ENCODE measurements at regions not wholly inside any gene's neighbourhood (a gene's known extent, or its start where the extent isn't known, plus 50 kb on each side); places are given as distances from the start of the nearest gene placed in this dataset.

DNA sequence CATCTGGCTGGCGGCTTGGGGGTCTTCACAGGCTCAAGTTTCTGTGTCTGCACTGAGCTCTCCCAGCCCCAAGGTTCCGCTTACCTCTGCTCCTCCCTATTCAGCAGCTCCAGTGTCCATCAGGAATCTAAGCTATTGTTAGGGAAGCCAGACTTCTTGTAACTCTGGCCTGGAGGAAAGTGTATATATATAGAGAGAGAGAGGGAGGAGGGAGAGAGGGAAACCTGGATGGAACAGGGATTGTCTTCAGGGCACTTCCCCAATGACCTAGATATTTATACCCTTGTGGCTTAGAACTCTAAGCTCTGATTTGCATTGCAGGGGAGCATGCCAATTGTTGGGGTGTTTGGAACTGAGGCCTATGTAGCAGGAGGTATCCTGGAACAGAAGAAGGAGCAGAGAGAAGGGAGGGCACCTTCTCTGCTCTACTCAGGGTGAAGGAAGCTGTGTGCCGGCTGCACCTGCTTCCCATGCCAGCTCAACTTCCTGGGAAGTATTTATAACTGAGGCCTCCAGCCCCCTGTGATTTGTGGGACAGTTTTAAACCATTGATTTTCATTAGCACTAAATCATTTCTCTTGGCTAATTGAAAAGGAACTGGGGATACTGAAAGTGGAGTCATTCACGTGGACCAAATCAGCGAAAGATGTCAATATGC lies 70.9 kb downstream of the NAV1 start:
- no peak for TF ChIP-seq CTCF (IDR thresholded peaks at IDR 0.05; ENCODE audit: insufficient read depth, low read length)
- no peak for DNase-seq (ENCODE audit: low read depth)
- no peak overlapping the region for H3K4me3 ChIP-seq (ENCODE audit: low read depth, low read length)

DNA sequence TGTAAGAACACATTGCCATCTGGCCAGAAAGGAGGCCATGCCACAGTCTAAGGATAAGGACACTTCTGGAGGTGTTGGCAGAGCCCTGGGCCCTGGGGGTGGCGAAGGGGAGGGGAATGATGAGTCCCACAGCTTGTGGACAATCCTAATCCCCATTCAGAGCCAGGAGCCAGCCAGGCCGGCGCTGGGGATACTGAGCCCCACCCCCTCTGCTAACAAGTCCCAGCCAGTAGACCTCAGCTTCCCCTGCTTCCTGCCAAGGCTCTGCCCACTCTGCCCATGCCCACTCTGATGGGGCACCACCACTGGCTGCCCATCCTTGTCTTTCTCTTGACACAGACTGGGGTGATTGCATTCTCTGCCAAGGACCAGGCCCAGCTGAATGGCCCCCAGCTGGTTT lies 71.9 kb downstream of the NAV1 start:
- no peak for TF ChIP-seq CTCF (IDR thresholded peaks at IDR 0.05; ENCODE audit: insufficient read depth, low read length)
- no peak overlapping the region for H3K4me3 ChIP-seq (ENCODE audit: low read depth, low read length)

DNA sequence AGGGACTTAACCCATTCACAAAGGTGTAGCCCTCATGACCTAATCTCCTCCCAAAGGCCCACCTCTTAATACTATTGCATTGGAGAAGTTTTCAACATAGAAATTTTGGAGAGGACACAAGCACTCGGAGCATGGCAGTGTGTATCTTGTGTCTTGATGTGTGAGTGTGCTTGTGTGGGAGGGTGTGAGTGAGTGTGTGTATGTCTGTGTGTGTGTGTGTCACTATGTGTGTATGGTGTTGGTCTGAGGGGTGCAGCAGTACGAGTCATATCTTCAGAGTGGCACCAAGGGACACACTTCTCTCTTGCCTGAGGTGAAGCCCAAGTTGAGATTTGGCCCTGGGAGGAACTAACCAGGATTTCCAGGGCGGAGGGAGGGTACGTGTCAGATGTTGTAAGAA lies 73.7 kb downstream of the NAV1 start:
- no peak for TF ChIP-seq CTCF (IDR thresholded peaks at IDR 0.05; ENCODE audit: insufficient read depth, low read length)
- H3K4me3 ChIP-seq (ENCODE audit: low read depth, low read length) = no peak overlapping the region
- no peak for DNase-seq (ENCODE audit: low read depth)

More for the DNA sequence above, 71.9 kb downstream of the NAV1 start:
- no peak for DNase-seq (ENCODE audit: low read depth)

DNA sequence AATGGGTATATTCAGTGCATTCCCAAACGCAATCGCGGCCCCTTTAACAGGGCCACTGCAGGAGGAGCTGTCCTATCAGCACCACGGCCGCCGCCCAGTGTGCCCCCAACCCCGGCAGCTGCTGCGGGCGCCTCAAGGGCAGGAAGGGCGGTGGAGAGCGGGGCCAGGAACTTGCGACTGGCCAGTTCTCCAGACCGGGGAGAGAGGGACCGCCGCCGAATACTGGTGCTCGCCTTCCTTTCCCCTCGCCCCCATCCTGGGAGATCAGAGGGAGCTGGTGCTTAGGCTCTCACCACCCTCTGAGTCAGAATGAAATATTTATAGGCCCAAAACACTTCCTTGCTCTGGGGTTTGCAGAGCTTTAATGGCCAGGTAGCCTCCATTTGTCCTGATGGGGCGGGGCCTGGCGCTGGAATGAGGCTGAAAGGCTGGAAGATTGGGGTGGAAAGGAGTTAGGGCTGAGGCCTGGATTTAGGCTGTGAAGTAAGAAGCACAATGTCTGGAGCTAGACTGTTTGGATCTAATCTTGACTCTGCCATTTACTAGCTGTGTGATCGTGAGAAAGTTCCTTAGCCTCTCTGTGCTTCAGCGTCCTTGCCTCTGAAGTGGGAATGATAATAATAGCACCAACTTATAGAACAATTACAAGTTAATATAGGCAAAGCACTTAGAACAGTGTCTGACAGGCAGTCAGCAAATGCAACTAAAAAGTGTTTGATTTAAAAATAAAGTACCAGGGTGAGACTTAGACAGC lies 75.5 kb downstream of the NAV1 start:
- no peak for TF ChIP-seq CTCF (IDR thresholded peaks at IDR 0.05; ENCODE audit: insufficient read depth, low read length)
- no peak overlapping the region for H3K4me3 ChIP-seq (ENCODE audit: low read depth, low read length)
- DNase-seq (ENCODE audit: low read depth) = no peak

GRCh38 chr1:201617157-201617556 lies 78.2 kb downstream of the NAV1 start:
- no peak overlapping the region for H3K4me3 ChIP-seq (ENCODE audit: low read depth, low read length)
- no peak for TF ChIP-seq CTCF (IDR thresholded peaks at IDR 0.05; ENCODE audit: insufficient read depth, low read length)
- DNase-seq (ENCODE audit: low read depth) = no peak

DNA sequence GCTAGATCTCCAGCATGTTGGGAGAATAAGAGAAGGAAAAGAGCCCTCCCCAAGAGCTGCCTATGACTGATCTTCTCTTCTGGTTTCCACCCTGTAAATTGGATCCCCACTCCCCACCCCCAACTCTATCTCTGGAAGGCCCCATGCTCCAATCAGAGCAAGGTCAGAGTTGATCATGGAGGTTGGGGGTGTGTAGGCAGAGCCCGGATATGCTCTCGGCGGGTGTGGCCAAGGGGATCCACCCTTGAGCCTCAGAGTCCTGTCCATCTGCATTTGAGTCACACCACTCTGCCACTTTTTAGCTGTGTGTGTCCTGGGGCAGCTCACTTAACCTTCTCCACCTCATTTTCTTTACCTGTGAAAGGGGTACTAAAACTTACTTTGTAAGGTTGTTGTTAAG lies 79.5 kb downstream of the NAV1 start:
- H3K4me3 ChIP-seq (ENCODE audit: low read depth, low read length) = no peak overlapping the region
- no peak for TF ChIP-seq CTCF (IDR thresholded peaks at IDR 0.05; ENCODE audit: insufficient read depth, low read length)
- DNase-seq (ENCODE audit: low read depth) = no peak
